Pancreas (tissue), 10 donors: ENCODE measurements at regions not wholly inside any gene's neighbourhood (a gene's known extent, or its start where the extent isn't known, plus 50 kb on each side); places are given as distances from the start of the nearest gene placed in this dataset.

ENCODE experiments used
- ATAC-seq, 4 donors: fragments of 200-7000 bp; cut with Tn5 transposase; one replicate each; pipeline versions ENCODE4 v1.8.0 to v1.9.1; 2020; ENCODE audit warnings: mild to moderate bottlenecking in 4 of 4, moderate library complexity in 4 of 4
- DNase-seq, 6 donors: peaks; one replicate each; pipeline ENCODE4 v3.0.0-alpha.2; 2020
- FAIRE-seq: peaks from 2 replicates; lab custom pipeline; 2012; peaks lifted over from hg19 to GRCh38; lab: Jason Lieb, UNC
- H3K27ac ChIP-seq, 4 donors: fragments of 200-600 bp; sonication (generic); 1 replicate in 3 of 4; 2 replicates in 1 of 4; pipeline versions ENCODE4 v1.5.0 to v1.8.0; 2020
- H3K27me3 ChIP-seq, 4 donors: fragments of 200-600 bp; one replicate each; pipeline ENCODE4 v1.8.0; 2021
- H3K36me3 ChIP-seq, 3 donors: fragments of 200-600 bp; sonication (generic) in 1 of 3; one replicate each; pipeline versions ENCODE4 v1.5.0 to v1.8.0; 2020 to 2021
- H3K4me1 ChIP-seq, 3 donors: fragments of 200-600 bp; one replicate each; pipeline ENCODE4 v1.8.0; 2021
- H3K4me3 ChIP-seq, 4 donors: fragments of 200-600 bp; sonication (generic) in 2 of 4; one replicate each; pipeline versions ENCODE4 v1.5.0 to v1.8.0; 2020 to 2021
- H3K9me3 ChIP-seq, 4 donors: fragments of 200-600 bp; one replicate each; pipeline ENCODE4 v1.8.0; 2021
- WGBS, 2 donors: extraction: QIAGEN DNeasy Blood & Tissue Kit; methylation state at CpG; one replicate each; pipeline ENCODE4 v1.1.7; 2013; 5-methylcytosine and 5-hydroxymethylcytosine counted together
- intact Hi-C, 3 donors: fragments of 100-400 bp; cut with DNase I; formaldehyde crosslinking; loops; one replicate each; pipeline versions ENCODE4 v1.11.1 to v1.14.2; 2022
- TF ChIP-seq, protein P1 (sequence below), 4 donors: fragments of 200-600 bp; sonication (generic) in 3 of 4; IDR thresholded peaks; one replicate each; pipeline versions ENCODE4 v1.5.0 to v1.8.0; 2021; ENCODE audit warnings: antibody characterized with exemption in 4 of 4
- donor health status: healthy with polysubstance abuse.
- donor health status: DM: no; HTN: no; CAD: no; lungs with moderate emphysema.
- donor health status: DM: no; HTN: no; CAD: no.
- donor health status: control.
- donor health status: control.
- donor health status: Bipolar disorder and iron deficiency.
- donor health status: DM: yes; HTN: yes; CAD: no.
- donor health status: DM: no; HTN: no; CAD: no.
- donor health status: DM: no; HTN: no; CAD: no.
- donor health status: DM: yes; HTN: yes; CAD: no.

GRCh38 chr3:168295027-168295426, 199.3 kb upstream of the GOLIM4 start:
- no peaks in the 10 kb centered on the region for H3K36me3 ChIP-seq
- no peak overlapping the region for H3K4me3 ChIP-seq
- intact Hi-C loops = no loop called here
- 58 to 77% methylated on average over 1 of the region's 1 CpG for WGBS, 2 donors
- no peaks in the 10 kb centered on the region for H3K4me1 ChIP-seq
- no peaks in the 10 kb centered on the region for H3K27me3 ChIP-seq
- no peak for FAIRE-seq
- TF ChIP-seq, protein P1, sequence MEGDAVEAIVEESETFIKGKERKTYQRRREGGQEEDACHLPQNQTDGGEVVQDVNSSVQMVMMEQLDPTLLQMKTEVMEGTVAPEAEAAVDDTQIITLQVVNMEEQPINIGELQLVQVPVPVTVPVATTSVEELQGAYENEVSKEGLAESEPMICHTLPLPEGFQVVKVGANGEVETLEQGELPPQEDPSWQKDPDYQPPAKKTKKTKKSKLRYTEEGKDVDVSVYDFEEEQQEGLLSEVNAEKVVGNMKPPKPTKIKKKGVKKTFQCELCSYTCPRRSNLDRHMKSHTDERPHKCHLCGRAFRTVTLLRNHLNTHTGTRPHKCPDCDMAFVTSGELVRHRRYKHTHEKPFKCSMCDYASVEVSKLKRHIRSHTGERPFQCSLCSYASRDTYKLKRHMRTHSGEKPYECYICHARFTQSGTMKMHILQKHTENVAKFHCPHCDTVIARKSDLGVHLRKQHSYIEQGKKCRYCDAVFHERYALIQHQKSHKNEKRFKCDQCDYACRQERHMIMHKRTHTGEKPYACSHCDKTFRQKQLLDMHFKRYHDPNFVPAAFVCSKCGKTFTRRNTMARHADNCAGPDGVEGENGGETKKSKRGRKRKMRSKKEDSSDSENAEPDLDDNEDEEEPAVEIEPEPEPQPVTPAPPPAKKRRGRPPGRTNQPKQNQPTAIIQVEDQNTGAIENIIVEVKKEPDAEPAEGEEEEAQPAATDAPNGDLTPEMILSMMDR (IDR thresholded peaks at IDR 0.05) = no peak
- no peak for ATAC-seq
- no peaks in the 10 kb centered on the region for H3K9me3 ChIP-seq
- DNase-seq = no peak
- no peak overlapping the region for H3K27ac ChIP-seq

DNA sequence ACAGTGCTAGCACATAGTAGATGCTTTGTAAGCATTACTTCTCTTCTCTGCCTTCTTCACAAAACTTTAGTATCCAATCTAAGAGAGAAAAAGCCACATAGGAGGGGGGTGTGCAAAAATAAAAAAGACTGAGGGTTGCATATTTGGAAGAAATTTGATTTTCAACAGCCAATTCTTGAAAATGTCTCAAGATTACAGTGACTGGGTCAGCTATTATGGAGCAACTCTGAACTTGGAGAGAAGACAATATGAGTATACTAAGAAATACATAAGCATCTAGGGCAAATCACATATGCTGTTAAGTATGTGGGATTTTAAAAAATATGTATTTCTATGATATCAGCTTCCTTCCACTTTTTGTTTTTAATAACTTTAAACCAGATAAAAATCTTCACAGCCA, 196.6 kb upstream of the GOLIM4 start:
- FAIRE-seq (no peak), ATAC-seq (no peak), DNase-seq (no peak)
- TF ChIP-seq, protein P1 (IDR thresholded peaks at IDR 0.05) = no peak
- no peaks in the 10 kb centered on the region for H3K4me1 ChIP-seq
- no peaks in the 10 kb centered on the region for H3K36me3 ChIP-seq
- H3K27ac ChIP-seq = no peak overlapping the region
- H3K4me3 ChIP-seq = no peak overlapping the region
- intact Hi-C loops = no loop called here
- no peaks in the 10 kb centered on the region for H3K9me3 ChIP-seq
- no peaks in the 10 kb centered on the region for H3K27me3 ChIP-seq

DNA sequence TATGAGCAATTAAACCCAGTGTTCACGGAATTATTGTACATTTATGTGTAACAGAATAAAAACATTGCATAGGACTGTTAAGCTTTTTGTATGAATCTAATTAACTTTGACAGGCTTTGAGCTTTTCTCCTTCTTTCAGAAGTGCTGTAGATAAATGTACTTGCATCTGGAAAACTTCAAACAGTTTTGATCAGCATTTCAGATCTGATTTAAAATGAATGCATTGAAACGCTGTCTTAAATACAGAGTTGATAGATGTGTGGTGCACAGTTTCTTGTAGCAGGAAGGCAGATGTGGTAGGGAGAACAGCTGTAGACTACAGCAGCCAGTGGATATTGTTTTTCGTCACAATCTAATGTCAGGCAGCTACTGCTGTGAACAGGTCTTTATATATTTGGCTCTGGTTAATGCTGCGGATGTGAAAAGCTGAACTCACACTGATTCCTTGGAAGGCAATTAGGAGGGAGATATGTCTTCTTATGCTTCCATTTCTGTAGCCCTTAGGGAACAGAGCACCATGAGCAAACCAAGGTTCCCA, 193.8 kb upstream of the GOLIM4 start:
- intact Hi-C loops = no loop called here
- no peak overlapping the region for H3K27ac ChIP-seq
- H3K4me3 ChIP-seq = no peak overlapping the region
- H3K36me3 ChIP-seq = no peaks in the 10 kb centered on the region
- ATAC-seq (no peak), DNase-seq (no peak), FAIRE-seq (no peak)
- TF ChIP-seq, protein P1 (IDR thresholded peaks at IDR 0.05) = no peak
- no peaks in the 10 kb centered on the region for H3K4me1 ChIP-seq
- H3K9me3 ChIP-seq = no peaks in the 10 kb centered on the region
- WGBS, 2 donors = 62 to 69% methylated on average over 4 of the region's 4 CpGs
- H3K27me3 ChIP-seq = no peaks in the 10 kb centered on the region

- WGBS, 2 donors = 68 to 75% methylated on average over 5 of the region's 5 CpGs
- intact Hi-C loops = no loop called here
- no peaks in the 10 kb centered on the region for H3K9me3 ChIP-seq
- H3K27me3 ChIP-seq = no peaks in the 10 kb centered on the region
- H3K4me3 ChIP-seq = no peak overlapping the region
- TF ChIP-seq, protein P1 (IDR thresholded peaks at IDR 0.05) = no peak
- ATAC-seq (no peak), DNase-seq (no peak), FAIRE-seq (no peak)
- H3K4me1 ChIP-seq = no peaks in the 10 kb centered on the region
- no peak overlapping the region for H3K27ac ChIP-seq
- H3K36me3 ChIP-seq = no peaks in the 10 kb centered on the region
Observed at GRCh38 chr3:168288511-168289401, 193.0 kb upstream of the GOLIM4 start.

DNA sequence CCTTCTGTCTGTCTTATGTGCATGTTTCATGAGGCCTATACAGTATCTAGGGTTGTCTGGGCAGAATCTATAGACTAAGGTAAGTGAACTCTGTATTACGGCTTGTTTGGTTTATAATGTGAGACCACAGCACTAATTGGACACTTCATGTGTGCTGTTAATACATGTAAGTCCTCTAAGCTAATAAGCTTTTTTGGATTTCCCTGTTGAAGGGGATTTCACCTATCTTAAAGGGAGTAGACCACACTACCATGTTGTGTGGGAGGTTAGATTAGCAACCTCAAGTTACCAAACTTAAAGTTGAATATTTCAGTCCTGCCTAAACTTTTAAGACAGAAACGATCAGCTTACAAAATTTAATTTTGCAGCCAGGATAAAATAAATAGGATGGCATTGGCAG, 189.8 kb upstream of the GOLIM4 start:
- no peak for FAIRE-seq
- no peaks in the 10 kb centered on the region for H3K4me1 ChIP-seq
- H3K27me3 ChIP-seq = no peaks in the 10 kb centered on the region
- ATAC-seq = no peak
- no peak for DNase-seq
- 81 to 86% methylated on average over 2 of the region's 2 CpGs for WGBS, 2 donors
- intact Hi-C loops = no loop called here
- H3K9me3 ChIP-seq = no peaks in the 10 kb centered on the region
- H3K27ac ChIP-seq = no peak overlapping the region
- no peaks in the 10 kb centered on the region for H3K36me3 ChIP-seq
- TF ChIP-seq, protein P1 (IDR thresholded peaks at IDR 0.05) = no peak
- H3K4me3 ChIP-seq = no peak overlapping the region
